ENCODE measurements at regions not wholly inside any gene's neighbourhood (a gene's known extent, or its start where the extent isn't known, plus 50 kb on each side); places are given as distances from the start of the nearest gene placed in this dataset.

- Histone ChIP-seq H3K4me1 (ENCODE audit: control insufficient read depth, insufficient read depth, low read length) (no peaks in the 10 kb centered on the region), H3K27ac (ENCODE audit: extremely low read depth, low read depth, low read length) (no peak overlapping the region), H3K9me3 (ENCODE audit: control insufficient read depth, insufficient read depth, low read depth, low read length) (no peaks in the 10 kb centered on the region), H3K4me3 (ENCODE audit: low read depth, low read length) (no peak overlapping the region), H3K36me3 (ENCODE audit: control insufficient read depth in 2 of 2, insufficient read depth in 1 of 2, low read length in 2 of 2) (no peaks in the 10 kb centered on the region)
- ChIA-PET CTCF (interaction anchor here (0.5 to 1.1 kb wide), 3 partner anchors 24 to 314 kb away, joined by 3 to 4 read pairs (median 3); no protein-coding TSS in a partner anchor), POLR2A (interaction anchor here (0.6 kb wide), 1 partner anchor 12 kb away, joined by 7 read pairs; no protein-coding TSS in a partner anchor)
- no peak for TF ChIP-seq ZNF768 (tag by site-specific recombination; IDR thresholded peaks at IDR 0.05)
- no peak for TF ChIP-seq ZBTB44 (tag by site-specific recombination; IDR thresholded peaks at IDR 0.05)
- no peak for TF ChIP-seq ZNF2 (tag by site-specific recombination; IDR thresholded peaks at IDR 0.05)
- no peak for TF ChIP-seq PRDM6 (tag by site-specific recombination; IDR thresholded peaks at IDR 0.05)
- no peak for TF ChIP-seq ZNF391 (tag by site-specific recombination; IDR thresholded peaks at IDR 0.05; ENCODE audit: borderline replicate concordance, low read depth)
- TF ChIP-seq ZFHX2 (tag by site-specific recombination; conservative IDR thresholded peaks at IDR 0.05): peak; percentile 51; the same call in 1 of the 2 replicates
- peak; percentile 63; the same call in 1 of the 2 replicates for TF ChIP-seq EGR2 (tag by site-specific recombination; IDR thresholded peaks at IDR 0.05; ENCODE audit: low read depth)
- TF ChIP-seq PRDM4 (tag by site-specific recombination; IDR thresholded peaks at IDR 0.05): no peak
- no peak for TF ChIP-seq ZNF600 (tag by site-specific recombination; IDR thresholded peaks at IDR 0.05)
These were observed 239.8 kb downstream of the HAUS1 start for GRCh38 chr18:46343931-46344372.

- Histone ChIP-seq H3K27ac (ENCODE audit: extremely low read depth, low read depth, low read length) (no peak overlapping the region), H3K9me3 (ENCODE audit: control insufficient read depth, insufficient read depth, low read depth, low read length) (no peaks in the 10 kb centered on the region), H3K4me1 (ENCODE audit: control insufficient read depth, insufficient read depth, low read length) (no peaks in the 10 kb centered on the region), H3K4me3 (ENCODE audit: low read depth, low read length) (no peak overlapping the region), H3K36me3 (ENCODE audit: control insufficient read depth in 2 of 2, insufficient read depth in 1 of 2, low read length in 2 of 2) (no peaks in the 10 kb centered on the region)
- TF ChIP-seq SCRT1 (tag by site-specific recombination; IDR thresholded peaks at IDR 0.05; ENCODE audit: borderline replicate concordance) (no peak), ZNF426 (tag by site-specific recombination; IDR thresholded peaks at IDR 0.05) (no peak), ZNF549 (tag by site-specific recombination; IDR thresholded peaks at IDR 0.05) (no peak), ZNF280C (tag by site-specific recombination; IDR thresholded peaks at IDR 0.05) (no peak), SCRT2 (tag by site-specific recombination; IDR thresholded peaks at IDR 0.05) (no peak), ZFHX2 (tag by site-specific recombination; conservative IDR thresholded peaks at IDR 0.05) (0 out of 2 replicates have a peak, but pooled peaks have one; percentile 27)
- POLR2A ChIA-PET: interaction anchor here (0.6 kb wide), 1 partner anchor 12 kb away, joined by 7 read pairs; no protein-coding TSS in a partner anchor
- CTCF ChIA-PET: interaction anchor here (0.9 to 1.1 kb wide), 3 partner anchors 24 to 313 kb away, joined by 3 read pairs; no protein-coding TSS in a partner anchor
These were observed 240.4 kb downstream of the HAUS1 start for GRCh38 chr18:46344416-46345180.
